Lower lobe of right lung (tissue), 2 donors: ENCODE measurements at regions not wholly inside any gene's neighbourhood (a gene's known extent, or its start where the extent isn't known, plus 50 kb on each side); places are given as distances from the start of the nearest gene placed in this dataset.
"Not testable (repeated sequence)": the region's sequence is repeated elsewhere in the genome, so short reads cannot be mapped to it uniquely, and the experiment has no call there.

ENCODE experiments used
- ATAC-seq, 2 donors: fragments of 200-7000 bp; cut with Tn5 transposase; one replicate each; pipeline ENCODE4 v1.9.1; 2020 to 2022; ENCODE audit warnings: mild to moderate bottlenecking in 2 of 2, moderate library complexity in 2 of 2
- DNase-seq: peaks from one replicate; pipeline ENCODE4 v3.0.0-alpha.2; 2020
- H3K27ac ChIP-seq: fragments of 200-600 bp; one replicate; pipeline ENCODE4 v1.8.0; 2022
- H3K27me3 ChIP-seq: fragments of 200-600 bp; one replicate; pipeline ENCODE4 v1.8.0; 2022; ENCODE audit warnings: low read depth
- H3K36me3 ChIP-seq: fragments of 200-600 bp; one replicate; pipeline ENCODE4 v1.8.0; 2022; ENCODE audit warnings: mild to moderate bottlenecking
- H3K4me1 ChIP-seq: fragments of 200-600 bp; one replicate; pipeline ENCODE4 v1.8.0; 2022
- H3K4me3 ChIP-seq: fragments of 200-600 bp; one replicate; pipeline ENCODE4 v1.8.0; 2022; ENCODE audit warnings: mild to moderate bottlenecking
- H3K9me3 ChIP-seq: fragments of 200-600 bp; one replicate; pipeline ENCODE4 v1.8.0; 2022
- CTCF ChIP-seq: fragments of 200-600 bp; IDR thresholded peaks from one replicate; pipeline ENCODE4 v1.8.0; 2022; ENCODE audit warnings: antibody characterized with exemption, mild to moderate bottlenecking
- intact Hi-C: fragments of 100-400 bp; cut with DNase I; formaldehyde crosslinking; loops from one replicate; pipeline ENCODE4 v1.11.0; 2022
- donor health status: DM: no; HTN: yes; CAD: no; lungs with severe emphysema.

DNA sequence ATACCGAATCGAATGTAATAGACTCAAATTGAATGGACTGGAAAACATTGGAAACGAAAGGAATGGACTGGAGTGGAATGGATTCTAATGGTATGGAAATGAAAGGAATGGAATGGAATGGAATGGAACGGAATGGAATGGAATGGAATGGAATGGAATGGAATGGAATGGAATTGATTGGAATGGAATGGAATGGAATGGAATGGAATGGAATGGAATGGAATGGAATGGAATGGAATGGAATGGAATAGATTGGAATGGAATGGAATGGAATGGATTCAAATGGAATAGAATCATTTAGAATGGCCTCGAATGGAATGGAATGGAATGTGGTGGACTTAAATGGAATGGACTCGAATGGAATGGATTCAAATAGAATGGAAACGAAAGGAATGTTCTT lies 1057.5 kb upstream of the USP9Y start:
- H3K4me3 ChIP-seq, DNase-seq, H3K4me1 ChIP-seq, H3K9me3 ChIP-seq, H3K27me3 ChIP-seq, H3K36me3 ChIP-seq, H3K27ac ChIP-seq, intact Hi-C loops: not testable (repeated sequence)
- peak; percentile 54 to 64 for ATAC-seq

DNA sequence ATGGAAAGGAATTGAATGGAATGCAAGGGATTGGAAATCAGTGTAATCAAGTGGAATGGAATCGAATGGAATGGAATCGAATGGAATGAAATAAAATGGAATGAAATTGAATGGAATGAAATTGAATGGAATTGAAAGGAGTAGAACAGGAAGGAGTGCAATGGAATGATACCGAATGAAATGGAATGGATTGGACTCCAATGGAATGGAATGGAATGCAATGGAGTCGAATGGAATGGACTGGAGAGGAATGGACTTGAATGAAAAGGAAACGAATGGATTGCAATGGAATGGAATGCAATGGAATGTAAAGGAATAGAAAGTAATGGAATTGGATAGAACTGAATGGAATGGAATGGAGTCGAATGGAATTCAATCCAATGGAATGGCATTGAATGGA lies 1032.8 kb upstream of the USP9Y start:
- no peaks in the 10 kb centered on the region for H3K4me1 ChIP-seq
- no peaks in the 10 kb centered on the region for H3K9me3 ChIP-seq
- no peak overlapping the region for H3K27ac ChIP-seq
- DNase-seq (no peak), ATAC-seq (no peak)
- no peak overlapping the region for H3K4me3 ChIP-seq
- intact Hi-C loops: no loop called here
- H3K27me3 ChIP-seq: no peaks in the 10 kb centered on the region
- H3K36me3 ChIP-seq: no peaks in the 10 kb centered on the region
- TF ChIP-seq CTCF: no peak
